CD4-positive, alpha-beta T cell treated with Interleukin-17A for 1 hour (primary cell): ENCODE measurements at regions not wholly inside any gene's neighbourhood (a gene's known extent, or its start where the extent isn't known, plus 50 kb on each side); places are given as distances from the start of the nearest gene placed in this dataset.

Source experiments
- DNase-seq: peaks from one replicate; pipeline ENCODE4 v3.0.0-alpha.2; 2020

GRCh38 chr2:857937-858336, 92.7 kb upstream of the SNTG2 start:
- DNase-seq: no peak

- DNase-seq: no peak
Observed at GRCh38 chr2:857081-857480, 93.6 kb upstream of the SNTG2 start.

GRCh38 chr2:856456-856855, 94.2 kb upstream of the SNTG2 start:
- no peak for DNase-seq

GRCh38 chr2:856041-856440, 94.6 kb upstream of the SNTG2 start:
- no peak for DNase-seq

- DNase-seq: no peak
Observed at GRCh38 chr2:855177-855576, 95.5 kb upstream of the SNTG2 start.

- DNase-seq: no peak
Observed at GRCh38 chr2:854460-854859, 96.2 kb upstream of the SNTG2 start.

- no peak for DNase-seq
Observed at GRCh38 chr2:853203-853870, 97.3 kb upstream of the SNTG2 start.

- DNase-seq: no peak
Observed at GRCh38 chr2:852168-852567, 98.5 kb upstream of the SNTG2 start.

GRCh38 chr2:851680-852079, 99.0 kb upstream of the SNTG2 start:
- DNase-seq: no peak

- no peak for DNase-seq
Observed at GRCh38 chr2:851078-851477, 99.6 kb upstream of the SNTG2 start.

GRCh38 chr2:850429-850828, 100.2 kb upstream of the SNTG2 start:
- DNase-seq: no peak

GRCh38 chr2:848099-848498, 102.5 kb upstream of the SNTG2 start:
- no peak for DNase-seq

- DNase-seq: no peak
Observed at GRCh38 chr2:847669-848068, 103.0 kb upstream of the SNTG2 start.

- DNase-seq: no peak
Observed at GRCh38 chr2:844715-845114, 105.9 kb upstream of the SNTG2 start.

GRCh38 chr2:842151-842803, 108.4 kb upstream of the SNTG2 start:
- no peak for DNase-seq

GRCh38 chr2:841036-841435, 109.6 kb upstream of the SNTG2 start:
- DNase-seq: no peak

- DNase-seq: no peak
Observed at GRCh38 chr2:834233-834632, 116.4 kb upstream of the SNTG2 start.

- no peak for DNase-seq
Observed at GRCh38 chr2:833180-833579, 117.5 kb upstream of the SNTG2 start.

- no peak for DNase-seq
Observed at GRCh38 chr2:832635-833034, 118.0 kb upstream of the SNTG2 start.

GRCh38 chr2:831622-832021, 119.0 kb upstream of the SNTG2 start:
- DNase-seq: no peak

GRCh38 chr2:831225-831536, 119.5 kb upstream of the SNTG2 start:
- no peak for DNase-seq

GRCh38 chr2:830419-831224, 120.0 kb upstream of the SNTG2 start:
- DNase-seq: no peak

- no peak for DNase-seq
Observed at GRCh38 chr2:829047-829446, 121.6 kb upstream of the SNTG2 start.

- no peak for DNase-seq
Observed at GRCh38 chr2:824954-825353, 125.7 kb upstream of the SNTG2 start.
